Breast epithelium (tissue), 4 donors: ENCODE measurements at regions not wholly inside any gene's neighbourhood (a gene's known extent, or its start where the extent isn't known, plus 50 kb on each side); places are given as distances from the start of the nearest gene placed in this dataset.
"Not testable (repeated sequence)": the region's sequence is repeated elsewhere in the genome, so short reads cannot be mapped to it uniquely, and the experiment has no call there.

ENCODE experiments used
- DNase-seq, 2 donors: peaks; one replicate each; pipeline ENCODE4 v3.0.0-alpha.2; 2019; ENCODE audit warnings: low spot score in 2 of 2
- H3K27ac ChIP-seq, 2 donors: fragments of 200-600 bp; sonication (generic) in 1 of 2; one replicate each; pipeline ENCODE4 v1.5.1; 2016 to 2019; ENCODE audit warnings: mild to moderate bottlenecking in 1 of 2
- H3K27me3 ChIP-seq, 2 donors: fragments of 200-600 bp; sonication (generic) in 1 of 2; one replicate each; pipeline versions ENCODE4 v1.5.1 to v1.6.0; 2017 to 2019; ENCODE audit warnings: control low read depth in 1 of 2, mild to moderate bottlenecking in 1 of 2
- H3K36me3 ChIP-seq: fragments of 200-600 bp; one replicate; pipeline ENCODE4 v1.5.1; 2019
- H3K4me1 ChIP-seq, 2 donors: fragments of 200-600 bp; sonication (generic); one replicate each; pipeline ENCODE4 v1.5.1; 2016 to 2019; ENCODE audit warnings: control low read depth in 1 of 2
- H3K4me3 ChIP-seq, 3 donors: fragments of 200-600 bp; sonication (generic); 1 replicate in 2 of 3; 2 replicates in 1 of 3; pipeline ENCODE4 v1.5.1; 2016 to 2019; ENCODE audit warnings: mild to moderate bottlenecking in 3 of 3, moderate library complexity in 2 of 3
- H3K9me3 ChIP-seq, 2 donors: fragments of 200-600 bp; sonication (generic) in 1 of 2; one replicate each; pipeline ENCODE4 v1.5.1; 2016 to 2019; ENCODE audit warnings: control low read depth in 1 of 2
- POLR2A ChIP-seq: fragments of 450-650 bp; IDR thresholded peaks from one replicate; pipeline ENCODE4 v1.6.1; 2016; ENCODE audit warnings: antibody characterized with exemption, mild to moderate bottlenecking, moderate library complexity
- POLR2AphosphoS5 ChIP-seq, 3 donors: sonication (generic); formaldehyde crosslinking; IDR thresholded peaks; one replicate each; pipeline ENCODE4 v1.6.1; 2017; ENCODE audit warnings: antibody characterized with exemption in 3 of 3
- intact Hi-C: fragments of 100-400 bp; cut with DNase I; formaldehyde crosslinking; loops from one replicate; pipeline ENCODE4 v1.15.1; 2023; ENCODE audit warnings: low total_unique reads
- TF ChIP-seq, protein P1 (sequence below), 3 donors: fragments of 450-650 bp; IDR thresholded peaks; one replicate each; pipeline ENCODE4 v1.5.1; 2016 to 2017; ENCODE audit warnings: antibody characterized with exemption in 3 of 3, mild to moderate bottlenecking in 3 of 3, moderate library complexity in 3 of 3

DNA sequence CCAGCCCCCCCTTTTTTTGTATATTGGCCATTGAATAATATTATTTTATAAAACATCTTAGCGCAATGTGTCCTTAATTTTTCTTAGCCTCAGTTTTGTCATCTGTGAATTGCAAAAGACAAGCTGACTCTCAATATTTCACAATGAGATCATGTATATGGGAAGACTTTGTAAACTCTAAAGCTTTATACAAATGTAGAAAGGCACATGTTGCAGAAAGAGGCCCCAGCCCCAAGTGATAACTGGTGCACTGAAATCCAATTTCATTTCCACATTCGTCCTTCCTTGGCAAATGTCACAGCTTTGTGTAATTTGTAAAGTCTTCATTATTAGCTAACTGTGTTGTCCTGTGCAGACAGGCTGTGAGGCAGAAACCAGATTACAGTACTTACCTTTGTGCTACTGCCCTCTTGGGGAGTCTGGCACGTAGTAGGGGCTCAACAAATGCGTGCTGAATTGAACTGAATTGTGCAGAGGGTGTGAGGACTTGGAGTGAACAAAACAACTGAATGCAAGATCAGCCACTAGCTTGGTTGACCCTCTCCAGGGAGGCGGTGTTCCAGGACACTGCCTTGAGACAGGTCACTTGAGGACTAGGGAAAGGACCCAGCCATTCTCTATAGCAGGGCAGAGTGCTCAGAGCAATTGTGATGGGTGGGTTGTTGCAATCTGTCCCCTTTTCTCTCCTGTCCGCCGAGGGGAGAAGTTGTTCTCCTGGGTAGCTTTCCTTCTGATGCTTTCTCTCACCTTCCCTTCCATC, 74.6 kb downstream of the LMO4 start:
- no peaks in the 10 kb centered on the region for H3K4me1 ChIP-seq
- TF ChIP-seq POLR2A (no peak), POLR2AphosphoS5 (IDR thresholded peaks at IDR 0.05) (no peak)
- TF ChIP-seq, protein P1, sequence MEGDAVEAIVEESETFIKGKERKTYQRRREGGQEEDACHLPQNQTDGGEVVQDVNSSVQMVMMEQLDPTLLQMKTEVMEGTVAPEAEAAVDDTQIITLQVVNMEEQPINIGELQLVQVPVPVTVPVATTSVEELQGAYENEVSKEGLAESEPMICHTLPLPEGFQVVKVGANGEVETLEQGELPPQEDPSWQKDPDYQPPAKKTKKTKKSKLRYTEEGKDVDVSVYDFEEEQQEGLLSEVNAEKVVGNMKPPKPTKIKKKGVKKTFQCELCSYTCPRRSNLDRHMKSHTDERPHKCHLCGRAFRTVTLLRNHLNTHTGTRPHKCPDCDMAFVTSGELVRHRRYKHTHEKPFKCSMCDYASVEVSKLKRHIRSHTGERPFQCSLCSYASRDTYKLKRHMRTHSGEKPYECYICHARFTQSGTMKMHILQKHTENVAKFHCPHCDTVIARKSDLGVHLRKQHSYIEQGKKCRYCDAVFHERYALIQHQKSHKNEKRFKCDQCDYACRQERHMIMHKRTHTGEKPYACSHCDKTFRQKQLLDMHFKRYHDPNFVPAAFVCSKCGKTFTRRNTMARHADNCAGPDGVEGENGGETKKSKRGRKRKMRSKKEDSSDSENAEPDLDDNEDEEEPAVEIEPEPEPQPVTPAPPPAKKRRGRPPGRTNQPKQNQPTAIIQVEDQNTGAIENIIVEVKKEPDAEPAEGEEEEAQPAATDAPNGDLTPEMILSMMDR (IDR thresholded peaks at IDR 0.05): no peak

DNA sequence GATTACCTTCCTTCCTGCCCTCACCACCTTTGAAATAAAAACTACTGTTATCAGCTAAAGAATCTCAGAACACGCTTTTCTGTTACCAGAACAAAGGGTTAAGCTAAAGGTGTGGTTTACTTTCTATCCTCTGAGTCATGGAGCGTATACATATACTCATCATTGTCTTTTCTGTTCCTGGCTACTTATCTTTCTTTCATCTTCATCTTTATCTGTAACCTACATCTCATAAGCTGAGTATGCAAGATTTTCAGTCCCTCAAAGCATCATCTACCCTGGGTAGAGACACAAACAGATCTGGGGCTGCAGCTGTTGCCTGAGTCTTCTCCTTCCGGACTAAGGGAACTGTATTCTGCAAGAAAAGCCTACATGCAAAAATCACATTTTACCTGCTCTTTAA, 75.6 kb downstream of the LMO4 start:
- intact Hi-C loops: no loop called here
- no peaks in the 10 kb centered on the region for H3K36me3 ChIP-seq
- H3K4me3 ChIP-seq: no peak overlapping the region
- H3K27me3 ChIP-seq: no peaks in the 10 kb centered on the region
- H3K9me3 ChIP-seq: no peaks in the 10 kb centered on the region
- no peaks in the 10 kb centered on the region for H3K4me1 ChIP-seq
- DNase-seq: no peak
- TF ChIP-seq, protein P1 (IDR thresholded peaks at IDR 0.05): no peak
- TF ChIP-seq POLR2AphosphoS5 (IDR thresholded peaks at IDR 0.05) (no peak), POLR2A (no peak)
- H3K27ac ChIP-seq: no peak overlapping the region

More for the DNA sequence above, 74.6 kb downstream of the LMO4 start:
- intact Hi-C loops: no loop called here
- no peak overlapping the region for H3K27ac ChIP-seq
- no peaks in the 10 kb centered on the region for H3K9me3 ChIP-seq
- no peaks in the 10 kb centered on the region for H3K36me3 ChIP-seq
- H3K4me3 ChIP-seq: no peak overlapping the region
- no peak for DNase-seq
- no peaks in the 10 kb centered on the region for H3K27me3 ChIP-seq

- H3K36me3 ChIP-seq: no peaks in the 10 kb centered on the region
- no peaks in the 10 kb centered on the region for H3K9me3 ChIP-seq
- TF ChIP-seq POLR2AphosphoS5 (IDR thresholded peaks at IDR 0.05) (no peak), POLR2A (no peak)
- TF ChIP-seq, protein P1 (IDR thresholded peaks at IDR 0.05): no peak
- no peaks in the 10 kb centered on the region for H3K27me3 ChIP-seq
- H3K27ac ChIP-seq: no peak overlapping the region
- no peak overlapping the region for H3K4me3 ChIP-seq
- H3K4me1 ChIP-seq: no peaks in the 10 kb centered on the region
- no peak for DNase-seq
- intact Hi-C loops: no loop called here
These were observed 80.1 kb downstream of the LMO4 start for GRCh38 chr1:87408665-87409248.

DNA sequence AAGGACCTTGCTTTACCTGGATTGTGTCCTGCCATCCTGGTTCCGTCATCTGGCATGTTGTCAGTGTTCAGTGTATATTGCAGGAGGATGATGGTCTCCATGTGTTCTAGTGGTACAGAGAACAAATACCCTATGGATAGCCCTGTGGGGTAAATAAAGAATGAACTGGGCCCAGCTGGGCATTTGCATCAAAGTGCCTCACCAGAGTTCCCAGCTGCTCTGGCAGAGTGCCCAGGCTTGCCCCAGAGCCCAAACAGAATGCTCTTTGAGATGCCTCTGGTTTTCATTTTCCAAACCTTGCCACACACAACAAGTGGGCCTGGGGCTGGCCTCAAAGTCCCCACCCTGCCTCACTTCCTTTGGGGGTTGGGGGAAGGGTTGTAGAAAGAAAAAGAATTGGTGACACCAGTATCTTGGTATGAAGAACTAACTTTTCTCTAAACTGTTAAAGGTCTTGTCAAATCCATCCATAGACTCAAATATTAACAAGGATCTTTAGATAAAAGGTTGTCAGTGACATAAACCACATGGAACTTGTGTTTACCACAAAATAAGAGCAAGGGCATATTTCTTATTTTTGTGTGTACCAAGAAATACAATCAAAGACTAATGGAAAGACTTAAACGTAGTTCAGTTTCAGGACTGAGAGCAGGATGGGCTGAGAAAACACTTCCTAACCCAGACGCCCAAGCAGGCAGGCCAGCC, 82.2 kb downstream of the LMO4 start:
- no peaks in the 10 kb centered on the region for H3K4me1 ChIP-seq
- TF ChIP-seq, protein P1 (IDR thresholded peaks at IDR 0.05): no peak
- TF ChIP-seq POLR2A (no peak), POLR2AphosphoS5 (IDR thresholded peaks at IDR 0.05) (no peak)
- intact Hi-C loops: no loop called here
- no peak overlapping the region for H3K27ac ChIP-seq
- no peaks in the 10 kb centered on the region for H3K27me3 ChIP-seq
- no peak overlapping the region for H3K4me3 ChIP-seq
- DNase-seq: no peak
- no peaks in the 10 kb centered on the region for H3K36me3 ChIP-seq
- no peaks in the 10 kb centered on the region for H3K9me3 ChIP-seq

- H3K27ac ChIP-seq, H3K27me3 ChIP-seq, H3K9me3 ChIP-seq, H3K4me1 ChIP-seq, intact Hi-C loops, H3K36me3 ChIP-seq, H3K4me3 ChIP-seq, DNase-seq: not testable (repeated sequence)
These were observed 85.2 kb downstream of the LMO4 start for GRCh38 chr1:87413846-87414245.
